OCI-LY3 (cell line): ENCODE measurements at regions not wholly inside any gene's neighbourhood (a gene's known extent, or its start where the extent isn't known, plus 50 kb on each side); places are given as distances from the start of the nearest gene placed in this dataset.

ENCODE experiments used
- H2AFZ ChIP-seq: fragments of 200-600, 300-600 bp; shearing (Covaris generic); 2 replicates; pipeline ENCODE4 v1.6.0; 2014; ENCODE audit warnings: antibody characterized with exemption, low read depth, low read length
- H3K27ac ChIP-seq: fragments of 200-600, 300-600 bp; sonication (generic); 2 replicates; pipeline ENCODE4 v1.5.1; 2014; ENCODE audit warnings: mild to moderate bottlenecking, low read length, moderate library complexity, mixed read lengths
- H3K27me3 ChIP-seq: fragments of 200-600, 300-600 bp; sonication (generic); 2 replicates; pipeline ENCODE4 v1.6.1; 2014; ENCODE audit warnings: low read depth, low read length, mixed read lengths
- H3K36me3 ChIP-seq: fragments of 200-600, 300-600 bp; sonication (generic); replicated peaks from 2 replicates; pipeline ENCODE3; 2014; ENCODE audit warnings: low read depth, low read length, mixed read lengths
- H3K4me1 ChIP-seq: fragments of 300-600, 200-600 bp; sonication (generic); 2 replicates; pipeline ENCODE4 v1.6.1; 2014; ENCODE audit warnings: low read length, mixed read lengths
- H3K4me2 ChIP-seq: fragments of 200-600, 300-600 bp; sonication (generic); 2 replicates; pipeline ENCODE4 v1.6.1; 2014; ENCODE audit warnings: low read length, mixed read lengths
- H3K4me3 ChIP-seq: fragments of 300-600, 200-600 bp; sonication (generic); 2 replicates; pipeline ENCODE4 v1.5.1; 2014; ENCODE audit warnings: antibody characterized with exemption, mild to moderate bottlenecking, low read length, moderate library complexity
- H3K79me2 ChIP-seq: fragments of 300-600, 200-600 bp; shearing (Covaris generic); 2 replicates; pipeline ENCODE4 v1.6.1; 2014; ENCODE audit warnings: mild to moderate bottlenecking, low read length, mixed read lengths
- H3K9ac ChIP-seq: fragments of 300-600, 200-600 bp; shearing (Covaris generic); 2 replicates; pipeline ENCODE4 v1.6.0; 2014; ENCODE audit warnings: mild to moderate bottlenecking, low read length, moderate library complexity
- H3K9me3 ChIP-seq: fragments of 200-600, 300-600 bp; shearing (Covaris generic); 2 replicates; pipeline ENCODE4 v1.6.1; 2014; ENCODE audit warnings: low read length, mixed read lengths; ENCODE audit not compliant: insufficient read depth
- H4K20me1 ChIP-seq: fragments of 200-600, 300-600 bp; sonication (generic); 2 replicates; pipeline ENCODE4 v1.6.1; 2016; ENCODE audit warnings: low read length, mixed read lengths; ENCODE audit not compliant: insufficient read depth
- CTCF ChIP-seq: fragments of 200-600, 300-600 bp; sonication (generic); IDR thresholded peaks from 2 replicates; pipeline ENCODE4 v1.5.1; 2014; ENCODE audit warnings: antibody characterized with exemption, low read length, low read depth
- EZH2phosphoT487 ChIP-seq: fragments of 200-600 bp; shearing (Covaris generic); IDR thresholded peaks from 2 replicates; pipeline ENCODE4 v1.6.1; 2018; ENCODE audit warnings: antibody characterized with exemption, mixed run types, low read depth

- Histone ChIP-seq H2AFZ (no peak overlapping the region), H3K9me3 (no peaks in the 10 kb centered on the region), H3K36me3 (no peaks in the 10 kb centered on the region), H3K4me3 (no peak overlapping the region), H3K27me3 (no peaks in the 10 kb centered on the region), H4K20me1 (no peaks in the 10 kb centered on the region), H3K4me1 (no peaks in the 10 kb centered on the region), H3K9ac (no peak overlapping the region), H3K79me2 (no peaks in the 10 kb centered on the region), H3K4me2 (no peak overlapping the region), H3K27ac (no peak overlapping the region)
- no peak for TF ChIP-seq CTCF
- TF ChIP-seq EZH2phosphoT487: no peak
These were observed 76.9 kb upstream of the CAV2 start for GRCh38 chr7:116422683-116423082.

DNA sequence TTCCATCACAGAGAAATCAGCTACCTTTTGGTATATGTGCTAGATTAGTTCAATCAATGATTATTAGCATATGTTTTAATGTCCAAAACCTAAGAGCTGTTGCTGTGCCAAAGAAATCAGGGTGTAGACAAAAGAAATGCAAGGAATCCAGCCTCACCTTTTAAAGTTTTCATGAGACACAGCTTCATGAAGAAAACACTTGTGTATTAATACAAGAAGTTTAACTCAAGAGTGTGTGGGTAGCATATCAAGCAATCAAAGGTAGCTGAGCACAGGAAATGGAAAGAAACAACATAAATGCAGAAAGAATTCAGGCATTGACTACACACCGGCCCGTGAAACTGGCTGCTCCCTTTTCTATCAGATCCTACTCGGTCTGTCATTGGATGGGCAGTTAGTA lies 76.0 kb upstream of the CAV2 start:
- Histone ChIP-seq H4K20me1 (no peaks in the 10 kb centered on the region), H3K9ac (no peak overlapping the region), H3K4me2 (no peak overlapping the region), H3K4me3 (no peak overlapping the region), H3K27ac (no peak overlapping the region), H2AFZ (no peak overlapping the region), H3K9me3 (no peaks in the 10 kb centered on the region), H3K79me2 (no peaks in the 10 kb centered on the region), H3K36me3 (no peaks in the 10 kb centered on the region), H3K4me1 (no peaks in the 10 kb centered on the region), H3K27me3 (no peaks in the 10 kb centered on the region)
- no peak for TF ChIP-seq CTCF
- no peak for TF ChIP-seq EZH2phosphoT487

DNA sequence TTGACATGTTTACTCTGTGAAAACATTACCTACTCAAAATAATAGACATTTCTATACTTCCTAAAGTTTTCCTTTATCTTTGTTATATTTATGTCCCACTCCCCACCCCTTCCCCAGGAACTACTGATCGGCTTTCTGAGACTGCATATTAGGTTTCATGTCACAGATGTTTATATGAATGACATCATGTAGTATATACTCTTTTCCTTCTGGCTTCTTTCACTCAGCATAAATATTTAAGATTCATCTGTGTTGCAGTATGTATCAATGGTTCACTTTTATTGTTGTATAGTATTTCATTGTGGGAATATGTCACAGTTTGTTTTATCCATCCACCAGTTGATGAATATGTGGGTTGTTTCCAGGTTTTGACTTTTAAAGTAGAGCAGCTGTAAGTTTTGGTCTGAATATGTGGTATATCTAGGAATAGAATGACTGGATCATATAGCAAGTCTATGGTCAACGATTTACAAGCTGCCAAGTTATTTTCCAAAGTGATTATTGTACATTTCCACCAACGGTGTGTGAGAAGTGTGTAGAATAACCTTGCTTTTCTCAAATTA lies 73.8 kb upstream of the CAV2 start:
- Histone ChIP-seq H3K79me2 (no peaks in the 10 kb centered on the region), H2AFZ (no peak overlapping the region), H3K9me3 (no peaks in the 10 kb centered on the region), H3K4me1 (no peaks in the 10 kb centered on the region), H3K9ac (no peak overlapping the region), H3K36me3 (no peaks in the 10 kb centered on the region), H3K4me2 (no peak overlapping the region), H3K27ac (no peak overlapping the region), H3K27me3 (no peaks in the 10 kb centered on the region), H4K20me1 (no peaks in the 10 kb centered on the region), H3K4me3 (no peak overlapping the region)
- no peak for TF ChIP-seq EZH2phosphoT487
- TF ChIP-seq CTCF: no peak

GRCh38 chr7:116426428-116427156 lies 72.9 kb upstream of the CAV2 start:
- H3K79me2 ChIP-seq: no peaks in the 10 kb centered on the region
- no peaks in the 10 kb centered on the region for H3K27me3 ChIP-seq
- H4K20me1 ChIP-seq: no peaks in the 10 kb centered on the region
- no peak overlapping the region for H2AFZ ChIP-seq
- H3K9ac ChIP-seq: no peak overlapping the region
- TF ChIP-seq EZH2phosphoT487 (no peak), CTCF (no peak)
- no peaks in the 10 kb centered on the region for H3K4me1 ChIP-seq
- no peak overlapping the region for H3K4me2 ChIP-seq
- H3K9me3 ChIP-seq: no peaks in the 10 kb centered on the region
- H3K27ac ChIP-seq: no peak overlapping the region
- H3K36me3 ChIP-seq: no peaks in the 10 kb centered on the region
- H3K4me3 ChIP-seq: no peak overlapping the region
